Body of pancreas (tissue), 4 donors: ENCODE measurements at regions not wholly inside any gene's neighbourhood (a gene's known extent, or its start where the extent isn't known, plus 50 kb on each side); places are given as distances from the start of the nearest gene placed in this dataset.

Experiments used
- CTCF ChIP-seq, 7 experiments: fragments of 450-650 bp in 4 of 7; fragments of 200-600 bp in 3 of 7; sonication (generic) in 3 of 7; IDR thresholded peaks; one replicate each; pipeline ENCODE4 v1.5.1; 2016 to 2019; ENCODE audit warnings: antibody characterized with exemption in 7 of 7
- POLR2A ChIP-seq, 3 donors: fragments of 450-650 bp; IDR thresholded peaks; one replicate each; pipeline ENCODE4 v1.6.1; 2016; ENCODE audit warnings: antibody characterized with exemption in 3 of 3, mild to moderate bottlenecking in 2 of 3

GRCh38 chr4:65050786-65051185, 619.5 kb downstream of the EPHA5 start:
- TF ChIP-seq POLR2A (IDR thresholded peaks at IDR 0.05), result no peak
- TF ChIP-seq CTCF (IDR thresholded peaks at IDR 0.05), result no peak
